ENCODE measurements at regions not wholly inside any gene's neighbourhood (a gene's known extent, or its start where the extent isn't known, plus 50 kb on each side); places are given as distances from the start of the nearest gene placed in this dataset.

GRCh38 chr3:76645724-76646123, 394.2 kb upstream of the ROBO2 start:
- TF ChIP-seq CTCF (IDR thresholded peaks at IDR 0.05; ENCODE audit: borderline replicate concordance, extremely low read depth, low read length, poor library complexity, severe bottlenecking) (no peak), EZH2 (IDR thresholded peaks at IDR 0.05; ENCODE audit: borderline replicate concordance, low read depth, low read length, severe bottlenecking) (no peak)

All from DND-41 (cell line).